ENCODE measurements at regions not wholly inside any gene's neighbourhood (a gene's known extent, or its start where the extent isn't known, plus 50 kb on each side); places are given as distances from the start of the nearest gene placed in this dataset.
"Not testable (repeated sequence)": the region's sequence is repeated elsewhere in the genome, so short reads cannot be mapped to it uniquely, and the experiment has no call there.

- H3K36me3 ChIP-seq (ENCODE audit: insufficient read depth, low read length), result no peaks in the 10 kb centered on the region
- no peak overlapping the region for H3K27ac ChIP-seq (ENCODE audit: low read length)
- TF ChIP-seq CTCF (IDR thresholded peaks at IDR 0.05; ENCODE audit: borderline replicate concordance, extremely low read depth, low read length, poor library complexity, severe bottlenecking), result no peak
- TF ChIP-seq EZH2 (IDR thresholded peaks at IDR 0.05; ENCODE audit: borderline replicate concordance, low read depth, low read length, severe bottlenecking), result no peak
- peaks cover 11% of the 10 kb centered on the region for H3K9me3 ChIP-seq (ENCODE audit: insufficient read depth, low read length, severe bottlenecking)
- no peaks in the 10 kb centered on the region for H3K27me3 ChIP-seq (ENCODE audit: insufficient read depth, low read length, poor library complexity)
- no peak overlapping the region for H3K4me2 ChIP-seq (ENCODE audit: insufficient read depth, low read length)
- H3K4me1 ChIP-seq (ENCODE audit: insufficient read depth, low read length), result no peaks in the 10 kb centered on the region
- H4K20me1 ChIP-seq (ENCODE audit: insufficient read depth, low read length), result no peaks in the 10 kb centered on the region
- no peak for ATAC-seq (ENCODE audit: insufficient read depth, low read depth)
- H3K79me2 ChIP-seq (ENCODE audit: insufficient read depth, low read length), result no peaks in the 10 kb centered on the region
- H3K4me3 ChIP-seq (ENCODE audit: low read depth in 1 of 2, low read length in 2 of 2), result no peak overlapping the region
- no peak overlapping the region for H3K9ac ChIP-seq (ENCODE audit: low read depth, low read length)
- no peak for DNase-seq
- no peak overlapping the region for H2AFZ ChIP-seq (ENCODE audit: low read depth, low read length)
Measured at GRCh38 chr21:19076031-19076430, 672.4 kb upstream of the TMPRSS15 start.

- peaks cover 3% of the 10 kb centered on the region for H3K9me3 ChIP-seq (ENCODE audit: insufficient read depth, low read length, severe bottlenecking)
- no peak overlapping the region for H3K9ac ChIP-seq (ENCODE audit: low read depth, low read length)
- no peaks in the 10 kb centered on the region for H3K36me3 ChIP-seq (ENCODE audit: insufficient read depth, low read length)
- no peak overlapping the region for H3K27ac ChIP-seq (ENCODE audit: low read length)
- no peaks in the 10 kb centered on the region for H3K27me3 ChIP-seq (ENCODE audit: insufficient read depth, low read length, poor library complexity)
- ATAC-seq (ENCODE audit: insufficient read depth, low read depth) (no peak), DNase-seq (no peak)
- H3K4me1 ChIP-seq (ENCODE audit: insufficient read depth, low read length), result no peaks in the 10 kb centered on the region
- H3K4me2 ChIP-seq (ENCODE audit: insufficient read depth, low read length), result no peak overlapping the region
- H2AFZ ChIP-seq (ENCODE audit: low read depth, low read length), result no peak overlapping the region
- H4K20me1 ChIP-seq (ENCODE audit: insufficient read depth, low read length), result no peaks in the 10 kb centered on the region
- TF ChIP-seq EZH2 (IDR thresholded peaks at IDR 0.05; ENCODE audit: borderline replicate concordance, low read depth, low read length, severe bottlenecking) (no peak), CTCF (IDR thresholded peaks at IDR 0.05; ENCODE audit: borderline replicate concordance, extremely low read depth, low read length, poor library complexity, severe bottlenecking) (no peak)
- no peaks in the 10 kb centered on the region for H3K79me2 ChIP-seq (ENCODE audit: insufficient read depth, low read length)
- H3K4me3 ChIP-seq (ENCODE audit: low read depth in 1 of 2, low read length in 2 of 2), result no peak overlapping the region
Measured at GRCh38 chr21:19109694-19110093, 706.1 kb upstream of the TMPRSS15 start.

GRCh38 chr21:19119259-19119658 lies 715.7 kb upstream of the TMPRSS15 start:
- H3K9ac ChIP-seq (ENCODE audit: low read depth, low read length); ATAC-seq (ENCODE audit: insufficient read depth, low read depth); H3K27ac ChIP-seq (ENCODE audit: low read length); H3K79me2 ChIP-seq (ENCODE audit: insufficient read depth, low read length); H3K36me3 ChIP-seq (ENCODE audit: insufficient read depth, low read length); H3K9me3 ChIP-seq (ENCODE audit: insufficient read depth, low read length, severe bottlenecking); H3K4me2 ChIP-seq (ENCODE audit: insufficient read depth, low read length); H3K4me3 ChIP-seq (ENCODE audit: low read depth in 1 of 2, low read length in 2 of 2); H3K4me1 ChIP-seq (ENCODE audit: insufficient read depth, low read length); DNase-seq; H4K20me1 ChIP-seq (ENCODE audit: insufficient read depth, low read length); H2AFZ ChIP-seq (ENCODE audit: low read depth, low read length); H3K27me3 ChIP-seq (ENCODE audit: insufficient read depth, low read length, poor library complexity): not testable (repeated sequence)

- H3K9me3 ChIP-seq (ENCODE audit: insufficient read depth, low read length, severe bottlenecking), result peaks cover 2% of the 10 kb centered on the region
- no peaks in the 10 kb centered on the region for H4K20me1 ChIP-seq (ENCODE audit: insufficient read depth, low read length)
- TF ChIP-seq EZH2 (IDR thresholded peaks at IDR 0.05; ENCODE audit: borderline replicate concordance, low read depth, low read length, severe bottlenecking) (no peak), CTCF (IDR thresholded peaks at IDR 0.05; ENCODE audit: borderline replicate concordance, extremely low read depth, low read length, poor library complexity, severe bottlenecking) (no peak)
- no peak overlapping the region for H3K4me3 ChIP-seq (ENCODE audit: low read depth in 1 of 2, low read length in 2 of 2)
- no peak overlapping the region for H2AFZ ChIP-seq (ENCODE audit: low read depth, low read length)
- H3K4me2 ChIP-seq (ENCODE audit: insufficient read depth, low read length), result no peak overlapping the region
- DNase-seq, result no peak
- no peaks in the 10 kb centered on the region for H3K4me1 ChIP-seq (ENCODE audit: insufficient read depth, low read length)
- no peaks in the 10 kb centered on the region for H3K27me3 ChIP-seq (ENCODE audit: insufficient read depth, low read length, poor library complexity)
- H3K9ac ChIP-seq (ENCODE audit: low read depth, low read length), result no peak overlapping the region
- no peak overlapping the region for H3K27ac ChIP-seq (ENCODE audit: low read length)
- no peaks in the 10 kb centered on the region for H3K79me2 ChIP-seq (ENCODE audit: insufficient read depth, low read length)
- no peak for ATAC-seq (ENCODE audit: insufficient read depth, low read depth)
- no peaks in the 10 kb centered on the region for H3K36me3 ChIP-seq (ENCODE audit: insufficient read depth, low read length)
Measured at GRCh38 chr21:19120591-19120990, 717.0 kb upstream of the TMPRSS15 start.

All from DND-41 (cell line).